GM23338 (cell line): ENCODE measurements at regions not wholly inside any gene's neighbourhood (a gene's known extent, or its start where the extent isn't known, plus 50 kb on each side); places are given as distances from the start of the nearest gene placed in this dataset.

Experiments used
- ATAC-seq: fragments of 200-7000 bp; cut with Tn5 transposase; 3 replicates; pipeline ENCODE4 v1.9.1; 2020
- DNase-seq: peaks from one replicate; pipeline ENCODE4 v3.0.0-alpha.2; 2015; ENCODE audit warnings: low spot score
- H2AFZ ChIP-seq: fragments of 200-600 bp; sonication (generic); 2 replicates; pipeline ENCODE4 v1.8.0; 2016; ENCODE audit warnings: antibody characterized with exemption, mild to moderate bottlenecking, moderate library complexity
- H3F3A ChIP-seq: fragments of 200-600 bp; sonication (generic); replicated peaks from 2 replicates; pipeline ENCODE4 v1.8.0; 2017; ENCODE audit warnings: antibody characterized with exemption, mixed run types, low read depth
- H3K27ac ChIP-seq: fragments of 200-600 bp; sonication (generic); 2 replicates; pipeline ENCODE4 v1.6.1; 2016; ENCODE audit warnings: low read depth
- H3K27me3 ChIP-seq: fragments of 200-600 bp; sonication (generic); 2 replicates; pipeline ENCODE4 v1.8.0; 2016; ENCODE audit warnings: mild to moderate bottlenecking, mixed run types, moderate library complexity; ENCODE audit not compliant: insufficient read depth
- H3K36me3 ChIP-seq: fragments of 200-600 bp; sonication (generic); 2 replicates; pipeline ENCODE4 v1.8.0; 2016; ENCODE audit warnings: mild to moderate bottlenecking; ENCODE audit not compliant: insufficient read depth
- H3K4me1 ChIP-seq: fragments of 200-600 bp; sonication (generic); 2 replicates; pipeline ENCODE4 v1.8.0; 2016; ENCODE audit warnings: mild to moderate bottlenecking, moderate library complexity; ENCODE audit not compliant: insufficient read depth
- H3K4me2 ChIP-seq: fragments of 200-600 bp; sonication (generic); 2 replicates; pipeline ENCODE4 v1.7.1; 2017; ENCODE audit warnings: mixed run types
- H3K4me3 ChIP-seq: fragments of 200-600 bp; sonication (generic); 2 replicates; pipeline ENCODE4 v1.6.1; 2016; ENCODE audit warnings: mixed run types
- H3K79me2 ChIP-seq: fragments of 200-600 bp; sonication (generic); replicated peaks from 2 replicates; pipeline ENCODE4 v1.8.0; 2017; ENCODE audit warnings: mild to moderate bottlenecking; ENCODE audit not compliant: insufficient read depth
- H3K9me2 ChIP-seq: fragments of 200-600 bp; sonication (generic); 2 replicates; pipeline ENCODE4 v1.8.0; 2017; ENCODE audit not compliant: insufficient read depth
- H4K20me1 ChIP-seq: fragments of 200-600 bp; sonication (generic); replicated peaks from 2 replicates; pipeline ENCODE4 v1.8.0; 2017; ENCODE audit warnings: mild to moderate bottlenecking; ENCODE audit not compliant: insufficient read depth
- H3K27ac Mint-ChIP-seq: 2 replicates; pipeline ENCODE4 v1.8.0; 2020; ENCODE audit warnings: inconsistent platforms, mild to moderate bottlenecking, moderate library complexity, mixed read lengths
- H3K27me3 Mint-ChIP-seq: 3 replicates; pipeline ENCODE4 v1.8.0; 2022; ENCODE audit warnings: low read depth, mild to moderate bottlenecking, moderate library complexity, mixed read lengths, inconsistent platforms; ENCODE audit not compliant: insufficient read depth, poor library complexity
- H3K36me3 Mint-ChIP-seq: 3 replicates; pipeline ENCODE4 v1.8.0; 2021; ENCODE audit warnings: low read depth, mild to moderate bottlenecking, inconsistent platforms, moderate library complexity, mixed read lengths
- H3K4me1 Mint-ChIP-seq: 3 replicates; pipeline ENCODE4 v1.8.0; 2020; ENCODE audit warnings: mild to moderate bottlenecking, inconsistent platforms, mixed read lengths
- H3K4me3 Mint-ChIP-seq: 3 replicates; pipeline ENCODE4 v1.8.0; 2021; ENCODE audit warnings: moderate library complexity, mild to moderate bottlenecking, inconsistent platforms, mixed read lengths
- H3K9me3 Mint-ChIP-seq: 3 replicates; pipeline ENCODE4 v1.8.0; 2020; ENCODE audit warnings: moderate library complexity, mild to moderate bottlenecking, inconsistent platforms, mixed read lengths
- CREB1 ChIP-seq: fragments of 250-450 bp; sonication (Bioruptor Pico); IDR thresholded peaks from 2 replicates; pipeline ENCODE4 v1.5.0; 2020; ENCODE audit warnings: low read depth, mild to moderate bottlenecking, moderate library complexity
- EZH2phosphoT487 ChIP-seq: fragments of 200-600 bp; sonication (generic); IDR thresholded peaks from one replicate; pipeline ENCODE4 v1.8.1; 2018; ENCODE audit warnings: antibody characterized with exemption; ENCODE audit not compliant: unreplicated experiment
- JUNB ChIP-seq: IDR thresholded peaks from one replicate; pipeline ENCODE4 v1.6.1; 2016; ENCODE audit warnings: antibody characterized with exemption; ENCODE audit not compliant: unreplicated experiment
- NANOG ChIP-seq: IDR thresholded peaks from 2 replicates; pipeline ENCODE4 v1.6.1; 2016; ENCODE audit warnings: antibody characterized with exemption, borderline replicate concordance
- POLR2AphosphoS5 ChIP-seq: IDR thresholded peaks from 2 replicates; pipeline ENCODE4 v1.6.1; 2016; ENCODE audit warnings: antibody characterized with exemption, low read depth
- REST ChIP-seq: IDR thresholded peaks from one replicate; pipeline ENCODE4 v1.6.1; 2018; ENCODE audit warnings: antibody characterized with exemption; ENCODE audit not compliant: unreplicated experiment
- STAT1 ChIP-seq: IDR thresholded peaks from one replicate; pipeline ENCODE4 v1.6.1; 2016; ENCODE audit warnings: antibody characterized with exemption; ENCODE audit not compliant: unreplicated experiment
- ZNF114 ChIP-seq: fragments of 250-450 bp; sonication (Bioruptor Pico); IDR thresholded peaks from 2 replicates; pipeline ENCODE4 v1.5.0; 2020; ENCODE audit warnings: mild to moderate bottlenecking, moderate library complexity
- ZNF331 ChIP-seq: fragments of 250-450 bp; sonication (Bioruptor Pico); IDR thresholded peaks from 2 replicates; pipeline ENCODE4 v1.5.0; 2020; ENCODE audit warnings: low read depth, mild to moderate bottlenecking, moderate library complexity
- TF ChIP-seq, protein P1 (sequence below): IDR thresholded peaks from 2 replicates; pipeline ENCODE4 v1.6.1; 2016; ENCODE audit warnings: antibody characterized with exemption
- TF ChIP-seq, protein P2 (sequence below), 2 experiments: fragments of 200-600 bp in 1 of 2; sonication (generic) in 1 of 2; conservative IDR thresholded peaks; 2 replicates each; pipeline versions ENCODE4 v1.5.1 to v1.6.1; 2016 to 2017; ENCODE audit warnings: antibody characterized with exemption in 2 of 2, low read depth in 2 of 2, mild to moderate bottlenecking in 2 of 2, moderate library complexity in 1 of 2

DNA sequence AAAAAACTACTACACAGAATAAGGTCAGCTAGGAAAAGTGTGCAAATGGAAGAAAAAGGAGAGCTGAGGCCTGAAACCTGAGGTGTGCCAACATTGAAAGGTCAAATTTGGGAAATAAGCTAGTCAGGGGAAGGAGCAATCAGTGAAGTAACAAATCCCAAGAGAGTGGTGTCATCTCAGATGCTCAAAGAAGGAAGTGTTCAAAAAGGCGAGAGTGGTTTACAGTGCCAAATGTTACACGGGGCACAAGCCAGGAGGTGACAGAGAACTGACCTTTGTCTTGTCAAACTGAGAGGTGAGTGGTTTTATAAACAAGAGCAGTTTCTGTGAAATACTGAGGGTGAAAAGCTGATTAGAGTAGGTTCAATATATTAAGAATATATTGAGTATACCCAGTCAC, 83.0 kb upstream of the TCF21 start:
- Histone ChIP-seq H3K4me3 (no peak overlapping the region), H3F3A (no peaks in the 10 kb centered on the region), H3K27me3 (no peaks in the 10 kb centered on the region), H3K4me1 (no peaks in the 10 kb centered on the region), H2AFZ (no peak overlapping the region), H4K20me1 (no peaks in the 10 kb centered on the region), H3K9me2 (0 out of 2 replicates have a peak, but pooled peaks cover 3% of the 10 kb centered on the region), H3K4me2 (no peak overlapping the region), H3K79me2 (no peaks in the 10 kb centered on the region), H3K36me3 (no peaks in the 10 kb centered on the region), H3K27ac (no peak overlapping the region)
- H3K27ac Mint-ChIP-seq: no peak overlapping the region
- H3K4me1 Mint-ChIP-seq: no peaks in the 10 kb centered on the region
- H3K4me3 Mint-ChIP-seq: no peak overlapping the region
- TF ChIP-seq ZNF114 (CRISPR knock-in tag) (no peak), ZNF331 (CRISPR knock-in tag) (no peak), REST (no peak), EZH2phosphoT487 (no peak), CREB1 (CRISPR knock-in tag) (no peak)
- TF ChIP-seq, protein P1, sequence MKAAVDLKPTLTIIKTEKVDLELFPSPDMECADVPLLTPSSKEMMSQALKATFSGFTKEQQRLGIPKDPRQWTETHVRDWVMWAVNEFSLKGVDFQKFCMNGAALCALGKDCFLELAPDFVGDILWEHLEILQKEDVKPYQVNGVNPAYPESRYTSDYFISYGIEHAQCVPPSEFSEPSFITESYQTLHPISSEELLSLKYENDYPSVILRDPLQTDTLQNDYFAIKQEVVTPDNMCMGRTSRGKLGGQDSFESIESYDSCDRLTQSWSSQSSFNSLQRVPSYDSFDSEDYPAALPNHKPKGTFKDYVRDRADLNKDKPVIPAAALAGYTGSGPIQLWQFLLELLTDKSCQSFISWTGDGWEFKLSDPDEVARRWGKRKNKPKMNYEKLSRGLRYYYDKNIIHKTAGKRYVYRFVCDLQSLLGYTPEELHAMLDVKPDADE: no peak
- no peak for DNase-seq
- peaks cover 2% of the 10 kb centered on the region; the same call in 1 of the 3 replicates for H3K9me3 Mint-ChIP-seq
- ATAC-seq: no peak
- no peaks in the 10 kb centered on the region for H3K36me3 Mint-ChIP-seq
- peaks cover 1% of the 10 kb centered on the region for H3K27me3 Mint-ChIP-seq

DNA sequence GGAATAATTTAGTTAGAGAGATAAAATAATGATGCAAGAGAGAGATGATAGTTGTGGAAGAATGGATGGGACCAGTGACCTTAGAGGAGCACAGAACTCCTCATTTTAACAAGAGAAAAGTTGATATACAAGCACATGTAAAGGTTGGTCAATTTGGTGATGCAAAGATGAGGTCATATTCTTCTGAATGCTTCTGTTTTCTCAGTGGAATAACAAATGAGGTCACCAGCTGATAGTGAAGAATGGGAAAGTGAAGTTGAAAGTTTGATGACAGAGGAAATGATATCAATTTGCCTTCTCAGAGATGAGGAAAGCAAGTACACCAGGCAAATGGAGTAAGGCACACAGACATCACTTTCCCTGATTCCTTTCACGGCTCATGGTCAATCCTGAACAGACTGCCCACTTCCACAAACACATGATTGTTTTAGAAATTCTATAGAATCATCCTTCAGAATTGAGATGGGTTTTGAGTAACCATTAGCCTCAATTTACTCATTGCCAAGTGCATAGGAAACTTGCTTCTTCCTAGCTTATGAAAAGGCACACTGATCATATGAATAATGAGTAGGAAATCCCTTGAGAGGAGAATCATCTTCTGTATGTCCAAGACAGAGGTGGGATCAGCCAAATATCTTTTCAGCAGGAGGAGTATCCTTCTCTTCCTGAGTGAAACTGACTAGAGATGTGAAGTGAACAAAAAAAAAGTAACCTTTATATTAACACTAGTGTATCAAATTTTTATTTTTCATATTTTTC, 82.4 kb upstream of the TCF21 start:
- H3K9me2 ChIP-seq: no peaks in the 10 kb centered on the region
- Mint-ChIP-seq H3K27ac (no peak overlapping the region), H3K4me1 (no peaks in the 10 kb centered on the region), H3K27me3 (peaks cover 1% of the 10 kb centered on the region), H3K4me3 (no peak overlapping the region), H3K9me3 (peaks cover 2% of the 10 kb centered on the region; the same call in 2 of the 3 replicates), H3K36me3 (no peaks in the 10 kb centered on the region)
- no peaks in the 10 kb centered on the region for H3K36me3 ChIP-seq
- H3K4me2 ChIP-seq: no peak overlapping the region
- no peaks in the 10 kb centered on the region for H3K4me1 ChIP-seq
- ATAC-seq (no peak), DNase-seq (no peak)
- no peak overlapping the region for H3K27ac ChIP-seq
- TF ChIP-seq JUNB (no peak), ZNF331 (CRISPR knock-in tag) (no peak), REST (no peak), STAT1 (no peak), CREB1 (CRISPR knock-in tag) (no peak), POLR2AphosphoS5 (no peak), ZNF114 (CRISPR knock-in tag) (no peak), EZH2phosphoT487 (no peak), NANOG (no peak)
- TF ChIP-seq, protein P1: no peak
- TF ChIP-seq, protein P2, sequence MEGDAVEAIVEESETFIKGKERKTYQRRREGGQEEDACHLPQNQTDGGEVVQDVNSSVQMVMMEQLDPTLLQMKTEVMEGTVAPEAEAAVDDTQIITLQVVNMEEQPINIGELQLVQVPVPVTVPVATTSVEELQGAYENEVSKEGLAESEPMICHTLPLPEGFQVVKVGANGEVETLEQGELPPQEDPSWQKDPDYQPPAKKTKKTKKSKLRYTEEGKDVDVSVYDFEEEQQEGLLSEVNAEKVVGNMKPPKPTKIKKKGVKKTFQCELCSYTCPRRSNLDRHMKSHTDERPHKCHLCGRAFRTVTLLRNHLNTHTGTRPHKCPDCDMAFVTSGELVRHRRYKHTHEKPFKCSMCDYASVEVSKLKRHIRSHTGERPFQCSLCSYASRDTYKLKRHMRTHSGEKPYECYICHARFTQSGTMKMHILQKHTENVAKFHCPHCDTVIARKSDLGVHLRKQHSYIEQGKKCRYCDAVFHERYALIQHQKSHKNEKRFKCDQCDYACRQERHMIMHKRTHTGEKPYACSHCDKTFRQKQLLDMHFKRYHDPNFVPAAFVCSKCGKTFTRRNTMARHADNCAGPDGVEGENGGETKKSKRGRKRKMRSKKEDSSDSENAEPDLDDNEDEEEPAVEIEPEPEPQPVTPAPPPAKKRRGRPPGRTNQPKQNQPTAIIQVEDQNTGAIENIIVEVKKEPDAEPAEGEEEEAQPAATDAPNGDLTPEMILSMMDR (conservative IDR thresholded peaks at IDR 0.05; ENCODE audit: low read depth in 2 of 2): no peak
- H3K79me2 ChIP-seq: no peaks in the 10 kb centered on the region
- H3F3A ChIP-seq: no peaks in the 10 kb centered on the region
- H3K27me3 ChIP-seq: no peaks in the 10 kb centered on the region
- no peak overlapping the region; the same call in 1 of the 2 replicates for H2AFZ ChIP-seq
- no peak overlapping the region for H3K4me3 ChIP-seq
- no peaks in the 10 kb centered on the region for H4K20me1 ChIP-seq
